ENCODE measurements at regions not wholly inside any gene's neighbourhood (a gene's known extent, or its start where the extent isn't known, plus 50 kb on each side); places are given as distances from the start of the nearest gene placed in this dataset.

DNA sequence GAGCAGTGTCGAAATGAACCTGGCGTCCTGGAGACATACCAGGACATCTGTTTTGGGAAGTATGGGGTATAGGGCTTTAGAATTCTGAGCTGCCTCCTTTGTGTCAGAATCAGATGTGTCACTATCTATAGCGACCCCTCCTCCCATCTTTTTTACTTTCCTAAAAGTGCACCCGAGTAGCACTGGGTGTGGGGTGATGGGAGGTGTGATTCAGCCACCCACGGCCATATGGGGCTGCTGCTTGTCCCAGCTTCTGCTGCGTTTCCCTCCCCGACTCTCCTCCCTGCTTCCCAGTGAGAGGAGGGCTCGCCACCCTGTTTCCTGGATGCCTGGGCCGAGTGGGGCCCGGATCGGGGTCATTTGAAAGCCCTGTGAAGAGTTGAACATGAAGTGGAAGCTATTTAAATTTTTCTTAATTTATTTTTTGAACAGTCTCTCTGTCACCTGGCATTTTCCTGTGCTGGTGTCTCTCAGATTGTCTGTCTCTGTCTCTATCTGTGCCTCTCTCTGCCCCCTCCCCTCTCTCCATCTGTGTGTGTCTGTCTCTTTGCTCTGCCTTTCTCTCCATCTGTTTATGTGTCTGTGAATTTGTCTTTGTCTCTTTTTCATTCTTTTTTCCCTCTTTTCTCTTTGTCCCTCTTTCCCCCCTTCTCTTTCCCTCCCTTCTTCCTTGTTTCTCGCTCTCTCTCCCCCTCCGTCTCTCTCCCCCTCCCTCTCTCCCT lies 638.8 kb upstream of the EEF2KMT start:
- Histone ChIP-seq H3K27ac (ENCODE audit: low read depth) (no peak overlapping the region), H3F3A (replicated peaks; ENCODE audit: low read depth) (no peaks in the 10 kb centered on the region), H3K4me2 (no peak overlapping the region), H3K9me2 (ENCODE audit: insufficient read depth) (0 out of 2 replicates have a peak, but pooled peaks cover 2% of the 10 kb centered on the region), H3K79me2 (replicated peaks; ENCODE audit: insufficient read depth) (no peaks in the 10 kb centered on the region), H3K4me3 (no peak overlapping the region), H4K20me1 (replicated peaks; ENCODE audit: insufficient read depth) (no peaks in the 10 kb centered on the region), H3K27me3 (ENCODE audit: insufficient read depth) (no peaks in the 10 kb centered on the region), H3K36me3 (ENCODE audit: insufficient read depth) (no peaks in the 10 kb centered on the region), H3K4me1 (ENCODE audit: insufficient read depth) (no peaks in the 10 kb centered on the region), H2AFZ (no peak overlapping the region)
- H3K9me3 Mint-ChIP-seq: no peaks in the 10 kb centered on the region
- peaks cover 12% of the 10 kb centered on the region for H3K4me1 Mint-ChIP-seq
- peak overlapping the region; percentile 72 for H3K27ac Mint-ChIP-seq
- H3K36me3 Mint-ChIP-seq (ENCODE audit: low read depth): no peaks in the 10 kb centered on the region
- H3K4me3 Mint-ChIP-seq: no peak overlapping the region
- ATAC-seq: no peak
- no peaks in the 10 kb centered on the region for H3K27me3 Mint-ChIP-seq (ENCODE audit: insufficient read depth, low read depth, poor library complexity)
- TF ChIP-seq CREB1 (CRISPR knock-in tag; IDR thresholded peaks at IDR 0.05; ENCODE audit: low read depth) (no peak), ZNF114 (CRISPR knock-in tag; IDR thresholded peaks at IDR 0.05) (no peak), EZH2 (IDR thresholded peaks at IDR 0.05; ENCODE audit: low read depth, unreplicated experiment) (no peak), POLR2AphosphoS5 (IDR thresholded peaks at IDR 0.05; ENCODE audit: low read depth) (no peak), JUNB (IDR thresholded peaks at IDR 0.05; ENCODE audit: unreplicated experiment) (no peak), EZH2phosphoT487 (IDR thresholded peaks at IDR 0.05; ENCODE audit: unreplicated experiment) (no peak), ZNF331 (CRISPR knock-in tag; IDR thresholded peaks at IDR 0.05; ENCODE audit: low read depth) (no peak), NANOG (IDR thresholded peaks at IDR 0.05; ENCODE audit: borderline replicate concordance) (no peak), STAT1 (IDR thresholded peaks at IDR 0.05; ENCODE audit: unreplicated experiment) (no peak)
- TF ChIP-seq, protein P1, sequence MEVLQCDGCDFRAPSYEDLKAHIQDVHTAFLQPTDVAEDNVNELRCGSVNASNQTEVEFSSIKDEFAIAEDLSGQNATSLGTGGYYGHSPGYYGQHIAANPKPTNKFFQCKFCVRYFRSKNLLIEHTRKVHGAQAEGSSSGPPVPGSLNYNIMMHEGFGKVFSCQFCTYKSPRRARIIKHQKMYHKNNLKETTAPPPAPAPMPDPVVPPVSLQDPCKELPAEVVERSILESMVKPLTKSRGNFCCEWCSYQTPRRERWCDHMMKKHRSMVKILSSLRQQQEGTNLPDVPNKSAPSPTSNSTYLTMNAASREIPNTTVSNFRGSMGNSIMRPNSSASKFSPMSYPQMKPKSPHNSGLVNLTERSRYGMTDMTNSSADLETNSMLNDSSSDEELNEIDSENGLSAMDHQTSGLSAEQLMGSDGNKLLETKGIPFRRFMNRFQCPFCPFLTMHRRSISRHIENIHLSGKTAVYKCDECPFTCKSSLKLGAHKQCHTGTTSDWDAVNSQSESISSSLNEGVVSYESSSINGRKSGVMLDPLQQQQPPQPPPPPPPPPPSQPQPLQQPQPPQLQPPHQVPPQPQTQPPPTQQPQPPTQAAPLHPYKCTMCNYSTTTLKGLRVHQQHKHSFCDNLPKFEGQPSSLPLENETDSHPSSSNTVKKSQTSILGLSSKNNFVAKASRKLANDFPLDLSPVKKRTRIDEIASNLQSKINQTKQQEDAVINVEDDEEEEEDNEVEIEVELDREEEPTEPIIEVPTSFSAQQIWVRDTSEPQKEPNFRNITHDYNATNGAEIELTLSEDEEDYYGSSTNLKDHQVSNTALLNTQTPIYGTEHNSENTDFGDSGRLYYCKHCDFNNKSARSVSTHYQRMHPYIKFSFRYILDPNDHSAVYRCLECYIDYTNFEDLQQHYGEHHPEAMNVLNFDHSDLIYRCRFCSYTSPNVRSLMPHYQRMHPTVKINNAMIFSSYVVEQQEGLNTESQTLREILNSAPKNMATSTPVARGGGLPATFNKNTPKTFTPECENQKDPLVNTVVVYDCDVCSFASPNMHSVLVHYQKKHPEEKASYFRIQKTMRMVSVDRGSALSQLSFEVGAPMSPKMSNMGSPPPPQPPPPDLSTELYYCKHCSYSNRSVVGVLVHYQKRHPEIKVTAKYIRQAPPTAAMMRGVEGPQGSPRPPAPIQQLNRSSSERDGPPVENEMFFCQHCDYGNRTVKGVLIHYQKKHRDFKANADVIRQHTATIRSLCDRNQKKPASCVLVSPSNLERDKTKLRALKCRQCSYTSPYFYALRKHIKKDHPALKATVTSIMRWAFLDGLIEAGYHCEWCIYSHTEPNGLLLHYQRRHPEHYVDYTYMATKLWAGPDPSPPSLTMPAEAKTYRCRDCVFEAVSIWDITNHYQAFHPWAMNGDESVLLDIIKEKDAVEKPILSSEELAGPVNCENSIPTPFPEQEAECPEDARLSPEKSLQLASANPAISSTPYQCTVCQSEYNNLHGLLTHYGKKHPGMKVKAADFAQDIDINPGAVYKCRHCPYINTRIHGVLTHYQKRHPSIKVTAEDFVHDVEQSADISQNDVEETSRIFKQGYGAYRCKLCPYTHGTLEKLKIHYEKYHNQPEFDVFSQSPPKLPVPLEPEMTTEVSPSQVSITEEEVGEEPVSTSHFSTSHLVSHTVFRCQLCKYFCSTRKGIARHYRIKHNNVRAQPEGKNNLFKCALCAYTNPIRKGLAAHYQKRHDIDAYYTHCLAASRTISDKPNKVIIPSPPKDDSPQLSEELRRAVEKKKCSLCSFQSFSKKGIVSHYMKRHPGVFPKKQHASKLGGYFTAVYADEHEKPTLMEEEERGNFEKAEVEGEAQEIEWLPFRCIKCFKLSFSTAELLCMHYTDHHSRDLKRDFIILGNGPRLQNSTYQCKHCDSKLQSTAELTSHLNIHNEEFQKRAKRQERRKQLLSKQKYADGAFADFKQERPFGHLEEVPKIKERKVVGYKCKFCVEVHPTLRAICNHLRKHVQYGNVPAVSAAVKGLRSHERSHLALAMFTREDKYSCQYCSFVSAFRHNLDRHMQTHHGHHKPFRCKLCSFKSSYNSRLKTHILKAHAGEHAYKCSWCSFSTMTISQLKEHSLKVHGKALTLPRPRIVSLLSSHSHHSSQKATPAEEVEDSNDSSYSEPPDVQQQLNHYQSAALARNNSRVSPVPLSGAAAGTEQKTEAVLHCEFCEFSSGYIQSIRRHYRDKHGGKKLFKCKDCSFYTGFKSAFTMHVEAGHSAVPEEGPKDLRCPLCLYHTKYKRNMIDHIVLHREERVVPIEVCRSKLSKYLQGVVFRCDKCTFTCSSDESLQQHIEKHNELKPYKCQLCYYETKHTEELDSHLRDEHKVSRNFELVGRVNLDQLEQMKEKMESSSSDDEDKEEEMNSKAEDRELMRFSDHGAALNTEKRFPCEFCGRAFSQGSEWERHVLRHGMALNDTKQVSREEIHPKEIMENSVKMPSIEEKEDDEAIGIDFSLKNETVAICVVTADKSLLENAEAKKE (CRISPR knock-in tag; IDR thresholded peaks at IDR 0.05): no peak
- TF ChIP-seq, protein P2, sequence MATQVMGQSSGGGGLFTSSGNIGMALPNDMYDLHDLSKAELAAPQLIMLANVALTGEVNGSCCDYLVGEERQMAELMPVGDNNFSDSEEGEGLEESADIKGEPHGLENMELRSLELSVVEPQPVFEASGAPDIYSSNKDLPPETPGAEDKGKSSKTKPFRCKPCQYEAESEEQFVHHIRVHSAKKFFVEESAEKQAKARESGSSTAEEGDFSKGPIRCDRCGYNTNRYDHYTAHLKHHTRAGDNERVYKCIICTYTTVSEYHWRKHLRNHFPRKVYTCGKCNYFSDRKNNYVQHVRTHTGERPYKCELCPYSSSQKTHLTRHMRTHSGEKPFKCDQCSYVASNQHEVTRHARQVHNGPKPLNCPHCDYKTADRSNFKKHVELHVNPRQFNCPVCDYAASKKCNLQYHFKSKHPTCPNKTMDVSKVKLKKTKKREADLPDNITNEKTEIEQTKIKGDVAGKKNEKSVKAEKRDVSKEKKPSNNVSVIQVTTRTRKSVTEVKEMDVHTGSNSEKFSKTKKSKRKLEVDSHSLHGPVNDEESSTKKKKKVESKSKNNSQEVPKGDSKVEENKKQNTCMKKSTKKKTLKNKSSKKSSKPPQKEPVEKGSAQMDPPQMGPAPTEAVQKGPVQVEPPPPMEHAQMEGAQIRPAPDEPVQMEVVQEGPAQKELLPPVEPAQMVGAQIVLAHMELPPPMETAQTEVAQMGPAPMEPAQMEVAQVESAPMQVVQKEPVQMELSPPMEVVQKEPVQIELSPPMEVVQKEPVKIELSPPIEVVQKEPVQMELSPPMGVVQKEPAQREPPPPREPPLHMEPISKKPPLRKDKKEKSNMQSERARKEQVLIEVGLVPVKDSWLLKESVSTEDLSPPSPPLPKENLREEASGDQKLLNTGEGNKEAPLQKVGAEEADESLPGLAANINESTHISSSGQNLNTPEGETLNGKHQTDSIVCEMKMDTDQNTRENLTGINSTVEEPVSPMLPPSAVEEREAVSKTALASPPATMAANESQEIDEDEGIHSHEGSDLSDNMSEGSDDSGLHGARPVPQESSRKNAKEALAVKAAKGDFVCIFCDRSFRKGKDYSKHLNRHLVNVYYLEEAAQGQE (IDR thresholded peaks at IDR 0.05; ENCODE audit: unreplicated experiment): no peak
- TF ChIP-seq, protein P3, sequence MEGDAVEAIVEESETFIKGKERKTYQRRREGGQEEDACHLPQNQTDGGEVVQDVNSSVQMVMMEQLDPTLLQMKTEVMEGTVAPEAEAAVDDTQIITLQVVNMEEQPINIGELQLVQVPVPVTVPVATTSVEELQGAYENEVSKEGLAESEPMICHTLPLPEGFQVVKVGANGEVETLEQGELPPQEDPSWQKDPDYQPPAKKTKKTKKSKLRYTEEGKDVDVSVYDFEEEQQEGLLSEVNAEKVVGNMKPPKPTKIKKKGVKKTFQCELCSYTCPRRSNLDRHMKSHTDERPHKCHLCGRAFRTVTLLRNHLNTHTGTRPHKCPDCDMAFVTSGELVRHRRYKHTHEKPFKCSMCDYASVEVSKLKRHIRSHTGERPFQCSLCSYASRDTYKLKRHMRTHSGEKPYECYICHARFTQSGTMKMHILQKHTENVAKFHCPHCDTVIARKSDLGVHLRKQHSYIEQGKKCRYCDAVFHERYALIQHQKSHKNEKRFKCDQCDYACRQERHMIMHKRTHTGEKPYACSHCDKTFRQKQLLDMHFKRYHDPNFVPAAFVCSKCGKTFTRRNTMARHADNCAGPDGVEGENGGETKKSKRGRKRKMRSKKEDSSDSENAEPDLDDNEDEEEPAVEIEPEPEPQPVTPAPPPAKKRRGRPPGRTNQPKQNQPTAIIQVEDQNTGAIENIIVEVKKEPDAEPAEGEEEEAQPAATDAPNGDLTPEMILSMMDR (conservative IDR thresholded peaks at IDR 0.05; ENCODE audit: low read depth in 2 of 2): no peak
- TF ChIP-seq, protein P4, sequence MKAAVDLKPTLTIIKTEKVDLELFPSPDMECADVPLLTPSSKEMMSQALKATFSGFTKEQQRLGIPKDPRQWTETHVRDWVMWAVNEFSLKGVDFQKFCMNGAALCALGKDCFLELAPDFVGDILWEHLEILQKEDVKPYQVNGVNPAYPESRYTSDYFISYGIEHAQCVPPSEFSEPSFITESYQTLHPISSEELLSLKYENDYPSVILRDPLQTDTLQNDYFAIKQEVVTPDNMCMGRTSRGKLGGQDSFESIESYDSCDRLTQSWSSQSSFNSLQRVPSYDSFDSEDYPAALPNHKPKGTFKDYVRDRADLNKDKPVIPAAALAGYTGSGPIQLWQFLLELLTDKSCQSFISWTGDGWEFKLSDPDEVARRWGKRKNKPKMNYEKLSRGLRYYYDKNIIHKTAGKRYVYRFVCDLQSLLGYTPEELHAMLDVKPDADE (IDR thresholded peaks at IDR 0.05): no peak
- no peak for DNase-seq (ENCODE audit: low spot score)
